Fibroblast of skin of right biceps (primary cell): ENCODE measurements at regions not wholly inside any gene's neighbourhood (a gene's known extent, or its start where the extent isn't known, plus 50 kb on each side); places are given as distances from the start of the nearest gene placed in this dataset.
A peak's percentile ranks its signal among the peaks of the same experiment; 100 is the strongest.
"Not testable (repeated sequence)": the region's sequence is repeated elsewhere in the genome, so short reads cannot be mapped to it uniquely, and the experiment has no call there.

Source experiments
- DNase-seq: peaks from one replicate; pipeline ENCODE4 v3.0.0-alpha.2; 2013

DNA sequence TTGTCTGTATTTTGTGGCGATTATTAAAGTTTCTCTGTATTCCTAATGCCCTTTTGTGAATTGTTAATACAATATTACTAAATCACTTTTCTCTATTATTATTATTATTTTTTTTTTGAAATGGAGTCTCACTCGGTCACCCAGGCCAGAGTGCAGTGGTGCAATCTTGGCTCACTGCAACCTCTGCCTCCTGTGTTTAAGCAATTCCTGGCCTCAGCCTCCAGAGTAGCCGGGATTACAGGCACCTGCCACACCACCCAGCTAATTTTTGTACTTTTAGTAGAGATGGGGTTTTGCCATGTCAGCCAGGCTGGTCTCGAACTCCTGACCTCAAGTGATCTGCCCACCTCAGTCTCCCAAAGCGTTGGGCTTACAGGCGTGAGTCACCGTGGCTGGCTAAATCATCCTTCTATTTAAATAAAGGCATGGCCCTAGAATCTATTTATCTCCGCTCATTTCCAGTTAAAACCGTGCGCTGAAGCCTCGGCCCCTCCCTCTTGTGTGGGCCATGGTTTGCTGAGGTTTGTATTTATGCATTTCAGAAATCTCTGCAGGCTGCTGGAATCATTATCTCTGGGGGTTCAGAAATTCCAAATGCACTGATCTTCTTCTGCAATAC, 1136.4 kb upstream of the TMEM132C start:
- no peak for DNase-seq

- DNase-seq = peak; percentile 22
Measured at GRCh38 chr12:127133675-127134335, 1133.2 kb upstream of the TMEM132C start.

DNA sequence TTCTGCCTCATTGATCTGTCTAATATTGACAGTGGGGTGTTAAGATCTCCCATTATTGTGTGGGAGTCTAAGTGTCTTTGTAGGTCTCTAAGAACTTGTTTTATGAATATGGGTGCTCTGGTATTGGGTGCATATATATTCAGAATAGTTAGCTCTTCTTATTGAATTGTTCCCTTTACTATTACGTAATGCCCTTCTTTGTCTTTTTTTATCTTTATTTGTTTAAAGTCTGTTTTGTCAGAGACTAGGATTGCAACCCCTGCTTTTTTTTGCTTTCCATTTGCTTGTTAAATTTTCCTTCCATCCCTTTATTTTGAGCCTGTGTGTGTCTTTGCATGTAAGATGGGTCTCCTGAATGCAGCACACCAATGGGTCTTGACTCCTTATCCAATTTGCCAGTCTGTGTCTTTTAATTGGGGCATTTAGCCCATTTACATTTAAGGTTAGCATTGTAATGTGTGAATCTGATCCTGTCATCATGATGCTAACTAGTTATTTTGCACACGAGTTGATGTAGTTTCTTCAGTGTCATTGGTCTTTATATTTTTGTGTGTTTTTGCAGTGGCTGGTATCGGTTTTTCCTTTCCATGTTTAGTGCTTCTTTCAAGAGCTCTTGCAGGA, 1126.0 kb upstream of the TMEM132C start:
- DNase-seq = not testable (repeated sequence)

GRCh38 chr12:127143020-127143419, 1124.0 kb upstream of the TMEM132C start:
- DNase-seq = no peak

- no peak for DNase-seq
Measured at GRCh38 chr12:127144770-127145169, 1122.2 kb upstream of the TMEM132C start.

DNA sequence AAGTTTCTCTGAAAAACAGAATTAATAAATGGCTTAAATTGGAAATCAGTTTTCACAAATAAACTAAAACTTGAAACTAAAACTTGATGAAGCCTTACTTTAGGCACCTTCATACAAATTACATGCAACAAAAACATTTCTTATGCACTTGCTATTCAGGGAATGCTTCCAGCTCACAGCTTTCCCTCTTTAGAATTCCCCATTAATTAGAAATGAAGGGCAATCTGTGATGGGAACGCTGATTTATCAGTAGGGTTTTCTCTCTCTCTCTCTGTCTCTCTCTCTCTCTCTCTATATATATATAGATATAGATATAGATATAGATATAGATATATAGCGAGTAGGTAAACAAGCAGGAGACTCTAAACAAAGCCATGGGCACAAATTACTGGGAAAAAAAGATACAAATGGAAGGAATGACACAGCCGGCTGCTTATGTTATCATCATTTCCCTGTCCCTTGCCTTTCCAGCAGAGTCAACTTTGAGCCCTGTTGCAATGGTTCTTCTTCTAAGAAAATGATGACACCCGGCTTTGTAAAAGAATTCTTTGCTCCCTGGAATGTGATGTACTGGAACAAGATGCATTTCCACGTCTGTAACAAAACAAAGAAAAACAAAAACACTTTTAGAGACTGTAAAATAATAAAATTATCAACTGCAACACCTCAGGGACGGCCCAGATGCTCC, 1121.6 kb upstream of the TMEM132C start:
- no peak for DNase-seq

DNA sequence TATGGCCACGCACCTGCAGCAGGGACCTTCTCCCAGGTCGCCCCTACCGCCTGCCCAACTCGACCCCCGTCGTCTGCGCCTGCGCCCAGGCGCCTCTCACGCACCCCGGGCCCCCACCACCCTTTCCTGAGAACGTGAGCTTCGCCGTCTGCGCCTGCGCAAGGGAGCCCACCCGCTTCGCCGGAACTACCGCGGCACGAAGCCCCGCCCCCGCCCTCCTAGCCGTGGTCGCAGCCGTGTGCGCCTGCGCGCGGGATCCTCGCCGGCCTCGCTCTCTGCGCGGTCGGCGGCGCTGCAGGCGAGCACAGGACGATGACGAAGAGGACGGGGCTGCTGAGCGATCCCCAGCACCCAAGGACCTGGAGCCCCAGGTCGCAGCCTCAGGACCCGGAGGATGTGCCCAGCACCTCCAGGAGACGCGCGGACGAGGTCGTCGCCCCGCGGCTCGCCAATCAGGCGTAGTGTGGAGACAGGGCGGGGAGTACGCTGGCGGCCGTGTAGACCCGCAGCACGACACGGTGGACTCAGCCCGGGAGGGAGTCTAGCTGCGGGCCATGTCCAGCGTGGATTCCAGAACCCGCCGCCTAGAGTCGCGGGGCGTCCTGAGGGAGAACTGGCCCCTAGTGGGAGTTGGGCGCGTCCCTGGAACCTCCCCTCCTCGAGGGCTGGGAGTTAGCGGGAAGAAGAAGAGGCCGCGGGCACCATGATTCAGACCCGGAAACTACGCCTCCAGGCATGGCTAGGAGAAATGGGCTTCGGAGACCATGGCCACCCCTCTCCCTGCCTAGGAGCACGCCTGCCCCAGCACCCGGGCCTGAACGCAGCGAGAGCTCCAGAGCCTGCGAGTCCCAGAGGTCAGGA, 1120.8 kb upstream of the TMEM132C start:
- DNase-seq = peak; percentile 80

GRCh38 chr12:127146991-127147718, 1119.8 kb upstream of the TMEM132C start:
- DNase-seq = no peak

DNA sequence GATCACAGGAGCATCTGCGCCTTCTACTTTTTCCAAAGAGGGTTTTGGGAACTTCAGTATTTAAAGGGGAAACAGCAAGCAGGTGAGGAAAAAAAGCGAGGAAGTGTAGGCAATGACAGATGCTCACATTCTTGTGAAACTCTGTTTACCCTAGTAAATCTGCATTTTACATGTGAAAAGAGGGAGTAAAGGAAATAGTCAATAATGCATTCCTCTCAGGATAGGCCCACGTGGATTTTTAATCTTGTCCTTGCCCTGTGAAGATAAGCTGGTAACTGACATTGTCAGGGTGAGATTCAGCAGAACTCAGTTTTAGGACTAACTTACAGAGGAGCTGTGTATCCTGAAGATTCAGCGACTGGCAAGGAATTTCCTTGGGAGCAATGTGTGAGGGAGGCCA, 1119.2 kb upstream of the TMEM132C start:
- no peak for DNase-seq

- no peak for DNase-seq
Measured at GRCh38 chr12:127148318-127148717, 1118.7 kb upstream of the TMEM132C start.

DNA sequence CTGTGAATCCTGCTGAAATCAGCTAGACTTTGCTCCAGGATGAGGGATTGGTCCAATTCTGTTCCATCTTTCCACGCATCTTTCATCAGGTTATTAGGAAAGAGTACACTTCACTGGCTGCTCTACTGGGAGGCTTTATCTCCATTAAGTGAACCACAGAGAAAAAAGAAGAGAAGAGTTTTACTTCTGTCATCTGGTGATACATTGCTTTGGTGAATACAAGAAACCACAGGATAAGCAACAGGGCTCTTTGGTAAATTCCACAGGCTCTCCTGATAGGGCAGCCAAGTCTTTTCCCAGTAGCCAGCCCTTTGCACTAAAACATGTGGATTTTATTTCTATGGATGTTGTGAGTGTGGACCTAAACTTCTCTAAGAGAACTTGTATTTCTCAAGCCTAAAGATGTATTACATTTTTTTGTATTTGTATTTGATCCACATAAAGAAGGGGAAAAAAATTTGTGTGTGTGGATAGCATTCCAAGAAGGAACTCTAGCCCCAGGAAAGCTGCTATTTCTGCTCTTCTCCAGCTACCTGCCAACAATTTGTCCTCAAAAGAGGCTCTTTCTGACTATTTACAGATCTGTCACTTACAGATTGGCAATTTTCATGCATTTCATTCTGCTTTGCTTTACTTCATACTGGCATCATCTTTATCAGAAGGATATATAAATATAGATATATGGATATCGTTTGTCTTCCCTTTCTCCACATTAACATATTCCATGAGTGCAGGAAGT, 1117.6 kb upstream of the TMEM132C start:
- DNase-seq = peak; percentile 83

DNA sequence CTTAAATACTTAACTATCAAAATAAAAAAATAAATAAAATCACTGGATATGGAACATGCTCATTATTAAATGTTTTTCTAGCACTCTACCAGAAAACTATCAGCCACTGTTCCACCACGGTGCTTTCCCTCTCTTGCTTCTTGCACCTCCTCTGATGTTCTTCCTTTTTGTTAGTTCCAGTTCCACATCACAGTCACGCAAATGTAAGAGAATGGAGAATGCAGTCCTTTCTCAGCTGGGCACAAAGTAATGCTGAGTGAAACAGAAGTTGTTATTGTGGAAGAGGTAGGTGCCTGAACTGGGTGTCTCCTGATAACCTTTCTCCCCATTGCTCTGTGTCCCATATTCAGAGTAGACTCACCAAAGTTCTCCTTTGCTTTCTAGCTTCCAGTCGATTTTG, 1116.9 kb upstream of the TMEM132C start:
- DNase-seq = no peak

- no peak for DNase-seq
Measured at GRCh38 chr12:127150479-127150878, 1116.5 kb upstream of the TMEM132C start.

GRCh38 chr12:127150956-127151355, 1116.0 kb upstream of the TMEM132C start:
- no peak for DNase-seq

DNA sequence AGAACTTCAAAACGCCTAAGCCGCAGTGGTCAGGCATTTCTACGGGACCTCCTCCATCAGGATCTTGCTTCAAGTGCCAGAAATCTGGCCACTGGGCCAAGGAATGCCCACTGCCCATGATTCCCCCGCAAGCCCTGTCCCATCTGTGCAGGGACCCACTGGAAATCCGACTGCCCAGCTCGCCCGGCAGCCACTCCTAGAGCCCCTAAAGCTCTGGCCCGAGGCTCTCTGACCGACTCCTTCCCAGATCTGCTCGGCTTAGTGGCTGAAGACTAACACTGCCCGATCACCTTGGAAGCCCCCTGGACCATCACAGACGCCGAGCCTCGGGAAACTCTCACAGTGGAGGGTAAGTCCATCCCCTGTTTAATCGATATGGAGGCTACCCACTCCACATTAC, 1113.0 kb upstream of the TMEM132C start:
- DNase-seq = no peak

GRCh38 chr12:127154830-127155229, 1112.1 kb upstream of the TMEM132C start:
- DNase-seq = not testable (repeated sequence)

GRCh38 chr12:127155935-127156619, 1110.9 kb upstream of the TMEM132C start:
- DNase-seq = not testable (repeated sequence)

DNA sequence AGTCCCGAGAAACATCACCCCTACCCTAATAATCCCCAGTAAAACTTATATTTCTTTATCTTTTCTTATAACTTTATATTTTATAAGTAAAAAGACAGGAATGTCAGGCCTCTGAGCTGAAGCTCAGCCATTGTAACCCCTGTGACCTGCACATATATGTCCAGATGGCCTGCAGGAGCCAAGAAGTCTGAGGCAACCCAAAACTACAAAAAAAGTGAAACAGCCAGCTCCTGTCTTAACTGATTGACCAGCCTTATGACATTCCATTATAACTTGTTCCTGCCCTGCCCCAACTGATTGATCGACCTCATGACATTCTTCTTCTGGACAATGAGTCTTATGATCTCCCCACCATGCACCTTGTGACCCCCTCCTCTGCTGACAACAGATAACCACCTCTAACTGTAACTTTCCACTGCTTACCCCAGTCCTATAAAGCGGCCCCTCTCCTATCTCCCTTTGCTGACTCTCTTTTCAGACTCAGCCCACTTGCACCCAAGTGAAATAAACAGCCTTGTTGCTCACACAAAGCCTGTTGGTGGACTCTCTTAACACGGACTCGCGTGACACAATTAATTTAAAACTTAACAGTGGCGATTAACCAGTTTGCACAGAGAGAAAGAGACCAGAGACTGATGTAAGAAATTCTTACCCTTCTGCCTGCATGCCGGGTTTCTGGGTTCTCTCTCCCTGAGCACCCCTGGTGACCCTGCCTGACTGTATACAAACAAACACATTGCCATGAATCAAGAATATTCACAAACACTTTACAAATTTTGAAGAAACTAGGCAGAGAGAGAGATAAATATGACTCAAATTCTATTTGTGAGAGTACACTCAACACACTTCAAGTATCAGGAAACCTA, 1109.2 kb upstream of the TMEM132C start:
- not testable (repeated sequence) for DNase-seq

GRCh38 chr12:127158385-127159061, 1108.4 kb upstream of the TMEM132C start:
- no peak for DNase-seq
